K562 (cell line): ENCODE measurements at regions not wholly inside any gene's neighbourhood (a gene's known extent, or its start where the extent isn't known, plus 50 kb on each side); places are given as distances from the start of the nearest gene placed in this dataset.

Experiments
- ATAC-seq: fragments of 200-7000 bp; cut with Tn5 transposase; 3 replicates; pipeline ENCODE4 v1.9.1; 2020; ENCODE audit warnings: moderate library complexity
- BruUV-seq: library from RNA; stranded (reverse); fragments of 400-500 nt; replicated peaks from 2 replicates; lab custom pipeline; 2021; lab: Mats Ljungman, UMichigan
- CTCF ChIA-PET: fragments of 300-600 bp; formaldehyde crosslinking; extraction: SDS; loops from one replicate; lab custom pipeline; 2021; ENCODE audit warnings: low intra/inter-chr PET ratio; lab: Yijun Ruan, JAX
- POLR2A ChIA-PET: fragments of 300-600, 350-650 bp; sonication (Branson Sonifier 250); formaldehyde crosslinking; extraction: SDS; loops from one replicate; lab custom pipeline; 2021; ENCODE audit warnings: antibody characterized with exemption, inconsistent platforms; lab: Yijun Ruan, JAX
- DNase-seq, 4 experiments: peaks; one replicate each; pipeline versions ENCODE4 v3.0.0 to v3.0.0-alpha.2; 2011 to 2018; ENCODE audit warnings: low spot score in 3 of 4, mixed read lengths in 3 of 4; ENCODE audit errors: extremely low read depth in 1 of 4
- FAIRE-seq: peaks from 2 replicates; lab custom pipeline; 2011; peaks lifted over from hg19 to GRCh38; lab: Jason Lieb, UNC
- H2AFZ ChIP-seq: 2 replicates; pipeline ENCODE4 v1.6.0; 2011; ENCODE audit warnings: low read depth, low read length, control low read depth, inconsistent platforms
- H3K27ac ChIP-seq: fragments of 200-600 bp; 3 replicates; pipeline ENCODE4 v1.8.0; 2011; ENCODE audit warnings: low read depth, mild to moderate bottlenecking, control low read depth, inconsistent platforms, low read length, moderate library complexity, mixed read lengths; ENCODE audit errors: extremely low read depth
- H3K27me3 ChIP-seq, 2 experiments: fragments of 300-600 bp in 1 of 2; 2 replicates in 1 of 2; 3 replicates in 1 of 2; pipeline versions ENCODE4 v1.6.0 to v1.8.0; 2011; ENCODE audit warnings: inconsistent platforms in 2 of 2, low read length in 2 of 2, mild to moderate bottlenecking in 1 of 2, mixed read lengths in 1 of 2, moderate library complexity in 1 of 2; ENCODE audit not compliant: control insufficient read depth in 2 of 2, insufficient read depth in 2 of 2
- H3K36me3 ChIP-seq: fragments of 300-600 bp; 3 replicates; pipeline ENCODE4 v1.8.0; 2011; ENCODE audit warnings: mild to moderate bottlenecking, low read length, inconsistent platforms; ENCODE audit not compliant: control insufficient read depth, insufficient read depth
- H3K4me1 ChIP-seq, 2 experiments: fragments of 200-600 bp in 1 of 2; replicated peaks in 1 of 2; 2 replicates in 1 of 2; 3 replicates in 1 of 2; pipeline versions ENCODE4 v1.5.1 to v1.8.0; 2011; ENCODE audit warnings: inconsistent platforms in 2 of 2, low read length in 2 of 2, mild to moderate bottlenecking in 1 of 2, mixed read lengths in 1 of 2, moderate library complexity in 1 of 2; ENCODE audit not compliant: control insufficient read depth in 2 of 2, insufficient read depth in 2 of 2
- H3K4me2 ChIP-seq: 2 replicates; pipeline ENCODE4 v1.6.1; 2011; ENCODE audit warnings: low read length, control low read depth, inconsistent platforms, mixed read lengths; ENCODE audit not compliant: insufficient read depth
- H3K4me3 ChIP-seq: fragments of 200-600 bp; sonication (generic), shearing (Covaris generic); 2 replicates; pipeline ENCODE4 v1.5.1; 2016; ENCODE audit warnings: control low read depth, inconsistent platforms
- H3K79me2 ChIP-seq: fragments of 200-600 bp; 3 replicates; pipeline ENCODE4 v1.8.0; 2011; ENCODE audit warnings: low read length, inconsistent platforms; ENCODE audit not compliant: control insufficient read depth, insufficient read depth
- H3K9ac ChIP-seq, 2 experiments: 2 replicates each; pipeline versions ENCODE4 v1.6.0 to v1.6.1; 2011; ENCODE audit warnings: low read depth in 2 of 2, low read length in 2 of 2, control low read depth in 1 of 2, inconsistent platforms in 1 of 2, mild to moderate bottlenecking in 1 of 2, mixed read lengths in 1 of 2; ENCODE audit not compliant: insufficient read depth in 1 of 2
- H3K9me1 ChIP-seq: one replicate; pipeline ENCODE4 v1.6.0; 2011; ENCODE audit warnings: inconsistent platforms, mild to moderate bottlenecking, low read length, moderate library complexity; ENCODE audit not compliant: control insufficient read depth, insufficient read depth
- H3K9me3 ChIP-seq: replicated peaks from 2 replicates; pipeline ENCODE4 v1.5.1; 2011; ENCODE audit warnings: low read depth, low read length, inconsistent platforms; ENCODE audit not compliant: control insufficient read depth, insufficient read depth
- H4K20me1 ChIP-seq: replicated peaks from 2 replicates; pipeline ENCODE4 v1.6.1; 2011; ENCODE audit warnings: low read length, inconsistent platforms, mixed read lengths; ENCODE audit not compliant: control insufficient read depth, insufficient read depth
- OTX1 ChIP-seq: fragments of 450-650 bp; formaldehyde crosslinking; IDR thresholded peaks from 2 replicates; pipeline ENCODE4 v1.4.0; 2022; ENCODE audit warnings: mild to moderate bottlenecking
- RBM22 ChIP-seq: fragments of 200-400 bp; formaldehyde crosslinking; IDR thresholded peaks from 2 replicates; pipeline ENCODE4 v1.6.1; 2018; ENCODE audit warnings: low read length, low read depth; ENCODE audit not compliant: poor library complexity, severe bottlenecking
- ZNF239 ChIP-seq: fragments of 250-450 bp; sonication (Bioruptor Pico); IDR thresholded peaks from 2 replicates; pipeline ENCODE4 v1.4.0; 2020; ENCODE audit warnings: mild to moderate bottlenecking
- WGBS: fragments of 100-300 bp; shearing (Covaris generic); methylation state at CpG from one replicate; pipeline ENCODE4 v1.1.6; 2016; ENCODE audit warnings: low coverage, mixed read lengths; ENCODE audit not compliant: insufficient coverage; ENCODE audit errors: missing lambda C conversion rate; 5-methylcytosine and 5-hydroxymethylcytosine counted together
- in situ Hi-C: fragments of 300-500 bp; cut with MboI; formaldehyde crosslinking; loops from 4 replicates; pipeline ENCODE4 v1.15.0; 2018; ENCODE audit warnings: inconsistent platforms, mixed read lengths
- intact Hi-C: fragments of 100-400 bp; cut with micrococcal nuclease; formaldehyde crosslinking; loops from 2 replicates; pipeline ENCODE4 v1.14.2; 2022
- TF ChIP-seq, protein P1 (sequence below): fragments of 450-650 bp; formaldehyde crosslinking; conservative IDR thresholded peaks from 2 replicates; pipeline ENCODE4 v1.4.0; 2022; ENCODE audit warnings: mild to moderate bottlenecking, missing genetic modification characterization

DNA sequence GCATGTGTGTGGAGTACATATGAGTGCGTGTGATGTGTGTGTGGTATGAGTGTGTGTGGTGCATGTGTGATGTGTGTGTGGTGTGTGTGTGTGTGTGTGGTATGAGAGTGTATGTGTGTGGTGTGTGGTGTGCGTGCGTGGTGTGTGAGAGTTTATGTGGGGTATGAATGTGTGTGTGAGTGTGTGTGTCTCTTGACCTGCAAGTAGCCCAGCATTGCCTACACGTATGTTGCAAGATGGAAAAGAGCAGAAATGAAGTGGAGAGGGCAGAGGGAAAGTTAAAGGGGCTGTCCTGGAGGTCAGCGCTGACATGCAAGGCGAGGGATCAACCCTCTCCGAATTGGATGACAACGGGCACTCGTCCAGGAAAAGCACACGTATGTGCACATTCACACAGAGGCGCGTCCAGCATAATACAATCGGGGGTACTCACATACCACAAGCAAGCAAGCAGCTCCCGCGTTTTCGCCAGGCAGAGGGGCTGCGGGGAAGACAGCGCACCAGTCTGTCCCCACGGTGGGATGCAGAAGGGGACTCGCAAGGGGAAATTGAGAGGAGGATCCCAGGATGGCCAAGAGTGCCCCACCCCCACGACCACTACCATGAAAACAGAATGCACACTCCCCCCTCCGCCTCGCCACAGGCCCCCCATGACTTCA lies 174.5 kb upstream of the AFDN start:
- H3K4me1 ChIP-seq = peaks cover 0 to 12% of the 10 kb centered on the region in 2 experiments; a peak in 3 of 5 replicates

More for the DNA sequence above, 174.5 kb upstream of the AFDN start:
- Histone ChIP-seq H3K9ac (no peak overlapping the region), H2AFZ (no peak overlapping the region)
- FAIRE-seq = no peak
- in situ Hi-C loops = loop anchor here (5.0 kb wide), 1 partner anchor 90 kb away; no protein-coding TSS in a partner anchor
- TF ChIP-seq RBM22 (no peak), OTX1 (CRISPR knock-in tag) (peak; percentile 51; the same call in 1 of the 2 replicates), ZNF239 (CRISPR knock-in tag) (no peak)
- TF ChIP-seq, protein P1, sequence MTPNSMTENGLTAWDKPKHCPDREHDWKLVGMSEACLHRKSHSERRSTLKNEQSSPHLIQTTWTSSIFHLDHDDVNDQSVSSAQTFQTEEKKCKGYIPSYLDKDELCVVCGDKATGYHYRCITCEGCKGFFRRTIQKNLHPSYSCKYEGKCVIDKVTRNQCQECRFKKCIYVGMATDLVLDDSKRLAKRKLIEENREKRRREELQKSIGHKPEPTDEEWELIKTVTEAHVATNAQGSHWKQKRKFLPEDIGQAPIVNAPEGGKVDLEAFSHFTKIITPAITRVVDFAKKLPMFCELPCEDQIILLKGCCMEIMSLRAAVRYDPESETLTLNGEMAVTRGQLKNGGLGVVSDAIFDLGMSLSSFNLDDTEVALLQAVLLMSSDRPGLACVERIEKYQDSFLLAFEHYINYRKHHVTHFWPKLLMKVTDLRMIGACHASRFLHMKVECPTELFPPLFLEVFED (CRISPR knock-in tag) = peak; percentile 60; the same call in 1 of the 2 replicates
- TF ChIP-seq, all 486 proteins: peak for 2
- Histone ChIP-seq H3K9me1 (no peaks in the 10 kb centered on the region), H3K4me2 (no peak overlapping the region), H3K27me3 (peaks cover 11 to 30% of the 10 kb centered on the region in 2 experiments; a peak in 4 of 5 replicates), H3K9me3 (peaks cover 7% of the 10 kb centered on the region; the same call in 1 of the 2 replicates), H3K36me3 (no peaks in the 10 kb centered on the region), H3K79me2 (no peaks in the 10 kb centered on the region), H4K20me1 (no peaks in the 10 kb centered on the region), H3K27ac (no peak overlapping the region), H3K4me3 (no peak overlapping the region)
- ChIA-PET CTCF (no interaction called here), POLR2A (interaction anchor here (0.7 to 1.5 kb wide), 2 partner anchors 10 to 1800 kb away, joined by 3 read pairs; no protein-coding TSS in a partner anchor)
- intact Hi-C loops = no loop called here
- 38% methylated on average over 23 of the region's 23 CpGs for WGBS
- DNase-seq (no peak), ATAC-seq (no peak)
- no TSS peak for BruUV-seq
